Inferior parietal cortex (tissue), 1 donor: ENCODE measurements at regions not wholly inside any gene's neighbourhood (a gene's known extent, or its start where the extent isn't known, plus 50 kb on each side); places are given as distances from the start of the nearest gene placed in this dataset.

Source experiments
- DNase-seq: peaks from one replicate; pipeline ENCODE4 v3.0.0-alpha.2; 2016; ENCODE audit errors: extremely low spot score

GRCh38 chr6:14693301-14694192, 552.3 kb upstream of the JARID2 start:
- DNase-seq, result no peak

- no peak for DNase-seq
These were observed 551.6 kb upstream of the JARID2 start for GRCh38 chr6:14694308-14694707.

- DNase-seq, result no peak
These were observed 550.3 kb upstream of the JARID2 start for GRCh38 chr6:14695579-14695978.

- DNase-seq, result no peak
These were observed 549.5 kb upstream of the JARID2 start for GRCh38 chr6:14696367-14696766.

GRCh38 chr6:14697427-14697826, 548.4 kb upstream of the JARID2 start:
- DNase-seq, result no peak

GRCh38 chr6:14699803-14700601, 545.9 kb upstream of the JARID2 start:
- no peak for DNase-seq

DNA sequence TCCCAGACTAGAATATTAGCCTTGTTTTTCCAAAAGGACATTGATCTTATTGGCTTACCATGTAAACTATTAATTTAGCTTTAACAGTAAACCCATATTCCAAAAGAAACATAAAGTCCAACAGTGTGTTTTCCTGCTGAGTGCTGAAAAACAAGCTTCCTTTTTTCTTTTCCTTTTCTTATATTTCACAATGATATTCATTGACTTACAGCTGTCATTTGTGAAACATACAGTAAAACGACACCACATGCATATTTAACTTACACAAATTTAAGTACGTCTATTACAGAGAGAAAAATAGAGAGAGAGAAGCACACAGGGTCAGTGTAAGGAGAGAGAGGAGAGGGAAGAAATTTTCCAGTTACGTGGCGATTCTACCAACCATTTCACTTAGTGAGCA, 543.9 kb upstream of the JARID2 start:
- DNase-seq, result no peak

DNA sequence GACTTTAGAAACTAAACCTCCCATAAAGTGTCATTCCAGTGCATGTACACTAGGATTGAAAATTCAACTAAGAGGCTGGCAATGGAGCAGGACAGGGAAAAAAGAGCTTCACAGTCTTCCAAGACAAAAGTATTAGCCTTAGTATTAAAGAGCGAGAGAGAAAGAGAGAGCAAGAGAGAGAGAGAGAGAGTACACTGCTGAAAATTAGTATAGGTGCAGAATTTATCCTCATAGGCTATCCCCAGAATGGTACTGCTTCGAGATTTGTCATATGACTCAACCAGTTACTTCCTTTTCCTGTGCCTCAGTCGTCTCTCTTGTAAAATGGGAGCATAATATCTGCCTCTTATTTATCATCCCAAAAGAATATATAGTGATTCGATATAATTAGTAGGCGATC, 543.2 kb upstream of the JARID2 start:
- no peak for DNase-seq

DNA sequence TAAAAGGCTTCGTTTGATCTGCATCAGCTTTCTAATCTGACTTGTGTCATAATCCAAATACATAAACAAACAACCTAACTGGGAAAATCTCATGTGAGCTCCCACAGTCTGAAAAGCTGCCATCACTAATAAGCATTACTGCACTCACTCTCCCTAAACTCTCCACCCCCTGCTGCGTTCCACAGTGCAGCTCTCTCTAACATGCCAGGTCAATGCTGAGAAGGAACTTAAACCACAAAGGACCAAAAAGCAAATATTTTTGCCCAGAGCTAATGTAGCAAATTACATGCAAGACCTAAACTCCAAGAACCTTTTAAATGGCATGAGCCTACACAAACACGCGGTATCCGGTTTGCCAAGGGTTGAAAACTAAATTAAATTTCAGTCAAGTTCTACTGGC, 542.3 kb upstream of the JARID2 start:
- no peak for DNase-seq

DNA sequence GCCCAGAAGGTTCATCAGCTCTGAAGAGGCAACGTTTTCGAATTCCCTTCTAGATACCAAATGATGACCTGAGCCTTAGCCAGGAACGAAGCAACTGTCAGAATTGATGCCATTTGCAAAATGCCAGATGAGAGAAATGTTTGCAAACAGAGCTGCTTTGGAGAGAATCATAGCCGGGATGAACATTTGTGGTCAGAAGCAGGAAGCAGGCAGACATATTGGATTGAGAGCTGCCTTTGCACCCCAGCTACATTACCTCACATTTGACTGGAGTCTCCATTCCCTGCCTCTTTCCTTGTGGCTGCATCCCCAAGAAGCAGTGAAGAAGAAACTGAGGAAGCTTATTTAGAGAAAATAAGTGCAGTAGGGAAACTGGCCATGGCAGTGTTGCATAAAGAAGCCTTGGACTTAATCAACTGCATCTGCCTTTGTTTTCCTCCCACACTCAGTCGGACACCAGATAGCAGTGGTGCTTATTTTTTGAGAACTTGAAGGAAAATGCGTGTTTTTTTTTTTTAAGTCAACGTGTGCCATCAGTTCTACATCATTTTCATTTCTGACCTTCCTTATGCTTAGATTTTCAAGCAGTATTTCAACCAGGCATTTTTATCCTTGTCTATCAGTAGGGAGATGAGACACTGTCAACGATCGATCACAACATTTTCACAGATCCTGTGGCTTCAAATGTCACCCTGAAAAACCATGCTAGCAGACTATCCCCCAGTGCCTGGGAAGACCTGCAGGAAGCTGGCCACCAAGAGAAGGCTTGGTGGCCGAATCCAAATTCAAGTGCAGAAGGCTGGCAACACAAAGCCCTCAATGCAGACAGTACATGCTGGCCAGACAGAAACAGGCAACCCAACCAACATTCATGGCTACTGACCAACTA, 541.2 kb upstream of the JARID2 start:
- DNase-seq, result no peak

- DNase-seq, result no peak
These were observed 540.0 kb upstream of the JARID2 start for GRCh38 chr6:14705841-14706377.

GRCh38 chr6:14706378-14706929, 539.4 kb upstream of the JARID2 start:
- DNase-seq, result peak; percentile 30

GRCh38 chr6:14707276-14707675, 538.6 kb upstream of the JARID2 start:
- DNase-seq, result no peak

- no peak for DNase-seq
These were observed 537.9 kb upstream of the JARID2 start for GRCh38 chr6:14707971-14708465.

GRCh38 chr6:14709066-14709670, 536.7 kb upstream of the JARID2 start:
- no peak for DNase-seq

DNA sequence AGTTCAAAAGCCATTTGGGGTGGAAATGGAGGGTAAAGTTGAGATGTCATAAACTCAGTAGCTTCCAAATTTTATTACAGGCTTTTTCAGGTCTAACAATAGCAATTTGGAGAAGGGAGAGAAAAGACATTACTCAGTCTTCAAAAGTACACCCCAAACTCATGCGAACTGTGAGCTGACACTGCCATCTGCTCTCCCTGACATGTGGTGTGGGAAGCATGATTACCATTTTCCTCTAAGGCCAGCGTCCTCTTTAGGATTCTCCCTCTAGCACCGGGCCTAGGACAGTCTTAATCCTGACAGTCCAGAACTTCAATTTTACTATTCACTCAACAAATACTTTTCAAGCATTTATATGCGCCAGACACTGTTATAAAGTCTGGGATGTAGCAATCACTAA, 536.0 kb upstream of the JARID2 start:
- DNase-seq, result no peak

DNA sequence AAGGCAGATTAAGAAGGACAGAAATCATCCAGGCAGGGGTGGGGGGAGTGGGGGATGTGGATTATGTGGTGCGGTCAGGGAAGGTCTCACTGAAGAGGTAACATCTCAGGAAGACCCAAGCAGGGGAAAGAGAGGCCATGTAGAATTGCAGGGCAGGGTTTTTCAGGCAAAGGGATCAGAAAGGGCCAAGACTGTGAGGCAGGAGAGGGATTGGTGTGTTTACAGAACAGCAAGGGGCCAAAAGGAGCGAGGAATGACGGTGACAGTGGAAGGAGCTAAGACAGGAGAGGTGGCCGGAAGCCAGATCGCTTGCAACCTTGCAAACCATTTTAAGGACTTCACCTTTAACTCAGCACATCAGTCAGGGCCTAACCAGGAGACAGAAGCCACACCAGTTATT, 535.4 kb upstream of the JARID2 start:
- no peak for DNase-seq

- DNase-seq, result peak; percentile 63
These were observed 534.7 kb upstream of the JARID2 start for GRCh38 chr6:14711056-14711703.

- no peak for DNase-seq
These were observed 534.0 kb upstream of the JARID2 start for GRCh38 chr6:14711704-14712379.
